Loucy (cell line): ENCODE measurements at regions not wholly inside any gene's neighbourhood (a gene's known extent, or its start where the extent isn't known, plus 50 kb on each side); places are given as distances from the start of the nearest gene placed in this dataset.

Experiments used
- H2AFZ ChIP-seq: fragments of 200-600 bp; sonication (generic); 2 replicates; pipeline ENCODE4 v1.6.0; 2016; ENCODE audit warnings: antibody characterized with exemption, mild to moderate bottlenecking, low read length, moderate library complexity
- H3F3A ChIP-seq: fragments of 200-600 bp; 2 replicates; pipeline ENCODE4 v1.6.0; 2016; ENCODE audit warnings: antibody characterized with exemption, low read depth, mild to moderate bottlenecking
- H3K27me3 ChIP-seq: fragments of 200-600 bp; sonication (generic); 2 replicates; pipeline ENCODE4 v1.6.1; 2014; ENCODE audit warnings: low read length, mild to moderate bottlenecking; ENCODE audit not compliant: insufficient read depth, poor library complexity, severe bottlenecking
- H3K36me3 ChIP-seq: fragments of 200-600 bp; sonication (generic); 2 replicates; pipeline ENCODE4 v1.6.1; 2016; ENCODE audit warnings: low read length; ENCODE audit not compliant: insufficient read depth
- H3K4me1 ChIP-seq: fragments of 200-600 bp; sonication (generic); 2 replicates; pipeline ENCODE4 v1.5.1; 2014; ENCODE audit warnings: low read length, mild to moderate bottlenecking; ENCODE audit not compliant: insufficient read depth, poor library complexity, severe bottlenecking
- H3K4me2 ChIP-seq: fragments of 200-600 bp; sonication (generic); 2 replicates; pipeline ENCODE4 v1.6.0; 2014; ENCODE audit warnings: antibody characterized with exemption, low read length, low read depth, mild to moderate bottlenecking; ENCODE audit not compliant: poor library complexity, severe bottlenecking
- H3K4me3 ChIP-seq: fragments of 200-600 bp; sonication (generic); 2 replicates; pipeline ENCODE4 v1.5.1; 2014; ENCODE audit warnings: low read length, mild to moderate bottlenecking, mixed read lengths; ENCODE audit not compliant: poor library complexity, severe bottlenecking
- H3K79me2 ChIP-seq: fragments of 200-600 bp; sonication (generic); 2 replicates; pipeline ENCODE4 v1.6.1; 2014; ENCODE audit warnings: low read length; ENCODE audit not compliant: insufficient read depth
- H3K9ac ChIP-seq: fragments of 200-600 bp; sonication (generic); 2 replicates; pipeline ENCODE4 v1.6.0; 2014; ENCODE audit warnings: mild to moderate bottlenecking, low read depth, low read length, moderate library complexity; ENCODE audit not compliant: poor library complexity, severe bottlenecking
- H3K9me2 ChIP-seq: fragments of 200-600 bp; sonication (generic); replicated peaks from 2 replicates; pipeline ENCODE4 v1.6.1; 2016; ENCODE audit warnings: low read depth, low read length, mixed read lengths
- H3K9me3 ChIP-seq: fragments of 200-600 bp; sonication (generic); 2 replicates; pipeline ENCODE4 v1.6.1; 2014; ENCODE audit warnings: mild to moderate bottlenecking, antibody characterized with exemption, low read length, low read depth; ENCODE audit not compliant: insufficient read depth
- H4K20me1 ChIP-seq: fragments of 200-600 bp; sonication (generic); 2 replicates; pipeline ENCODE4 v1.6.0; 2014; ENCODE audit warnings: antibody characterized with exemption, low read length, mild to moderate bottlenecking; ENCODE audit not compliant: insufficient read depth, poor library complexity, severe bottlenecking
- CTCF ChIP-seq: fragments of 200-600 bp; sonication (generic); conservative IDR thresholded peaks from 2 replicates; pipeline ENCODE4 v1.5.1; 2014; ENCODE audit warnings: mild to moderate bottlenecking, antibody characterized with exemption, low read length
- EZH2phosphoT487 ChIP-seq: fragments of 200-600 bp; IDR thresholded peaks from 2 replicates; pipeline ENCODE4 v1.6.1; 2018; ENCODE audit warnings: antibody characterized with exemption, mild to moderate bottlenecking, moderate library complexity, borderline replicate concordance

GRCh38 chr6:120873125-120873865 lies 461.0 kb downstream of the TBC1D32 start:
- H2AFZ ChIP-seq = no peak overlapping the region
- TF ChIP-seq EZH2phosphoT487 = no peak
- no peak overlapping the region for H3K4me3 ChIP-seq
- H3K4me1 ChIP-seq = no peaks in the 10 kb centered on the region
- H3K79me2 ChIP-seq = no peaks in the 10 kb centered on the region
- no peak overlapping the region for H3K9ac ChIP-seq
- no peaks in the 10 kb centered on the region for H3K27me3 ChIP-seq
- no peaks in the 10 kb centered on the region for H3K9me2 ChIP-seq
- no peaks in the 10 kb centered on the region for H3F3A ChIP-seq
- no peaks in the 10 kb centered on the region for H4K20me1 ChIP-seq
- H3K4me2 ChIP-seq = no peak overlapping the region
- no peaks in the 10 kb centered on the region; the same call in 1 of the 2 replicates for H3K9me3 ChIP-seq
- no peaks in the 10 kb centered on the region for H3K36me3 ChIP-seq

GRCh38 chr6:120872262-120872578 lies 462.1 kb downstream of the TBC1D32 start:
- Histone ChIP-seq H3K4me3 (no peak overlapping the region), H3F3A (no peaks in the 10 kb centered on the region), H3K9ac (no peak overlapping the region), H3K36me3 (no peaks in the 10 kb centered on the region), H3K9me3 (no peaks in the 10 kb centered on the region; the same call in 1 of the 2 replicates), H4K20me1 (no peaks in the 10 kb centered on the region), H2AFZ (no peak overlapping the region), H3K9me2 (no peaks in the 10 kb centered on the region), H3K27me3 (no peaks in the 10 kb centered on the region), H3K4me1 (no peaks in the 10 kb centered on the region), H3K4me2 (no peak overlapping the region), H3K79me2 (no peaks in the 10 kb centered on the region)
- no peak for TF ChIP-seq EZH2phosphoT487
- TF ChIP-seq CTCF = no peak

DNA sequence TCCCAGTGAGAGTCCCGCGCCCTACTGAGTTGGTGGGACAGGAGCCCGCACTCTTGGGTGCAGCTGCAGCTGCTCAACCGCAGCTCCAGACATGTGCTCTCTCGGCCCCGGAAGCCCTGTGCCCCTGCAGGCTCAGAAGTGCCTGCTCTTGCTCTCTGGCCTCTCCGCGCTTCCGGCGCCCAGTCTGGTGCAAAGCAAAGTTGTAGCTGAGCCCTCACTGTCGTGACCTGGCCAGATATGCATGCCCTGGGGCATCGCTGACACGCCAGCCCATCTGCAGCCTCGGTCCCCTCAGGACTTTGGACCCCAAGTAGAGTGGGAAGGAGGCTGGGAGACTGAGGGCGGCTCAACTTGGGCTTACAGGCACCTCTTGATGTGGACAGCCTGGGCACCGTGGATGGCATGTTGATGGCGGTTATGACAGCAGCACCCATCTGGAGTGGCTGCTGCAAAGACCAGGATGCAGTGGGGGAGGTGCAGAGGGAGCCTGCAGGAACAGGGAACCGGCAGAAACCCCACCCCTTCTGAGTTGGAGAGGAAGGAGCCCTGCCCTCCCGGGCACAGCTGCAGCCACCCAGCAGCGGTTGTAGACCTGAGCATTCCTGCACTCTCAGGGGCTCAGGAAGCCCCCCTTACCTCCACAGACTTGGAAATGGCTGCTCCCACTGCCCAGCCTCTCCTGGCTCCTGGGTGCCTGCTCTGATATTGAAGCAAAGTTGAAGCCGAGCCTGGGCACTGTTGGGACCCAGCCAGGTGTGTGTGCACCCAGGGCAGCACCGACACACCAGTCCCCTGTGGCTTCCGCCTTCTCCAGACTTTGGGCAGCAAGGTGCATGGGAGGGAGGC lies 462.6 kb downstream of the TBC1D32 start:
- TF ChIP-seq CTCF (no peak), EZH2phosphoT487 (no peak)
- Histone ChIP-seq H3K36me3 (no peaks in the 10 kb centered on the region), H2AFZ (no peak overlapping the region), H4K20me1 (no peaks in the 10 kb centered on the region), H3F3A (no peaks in the 10 kb centered on the region), H3K4me3 (no peak overlapping the region), H3K9me2 (no peaks in the 10 kb centered on the region; the same call in 1 of the 2 replicates), H3K79me2 (no peaks in the 10 kb centered on the region), H3K27me3 (no peaks in the 10 kb centered on the region), H3K4me2 (no peak overlapping the region), H3K4me1 (no peaks in the 10 kb centered on the region), H3K9ac (no peak overlapping the region), H3K9me3 (no peaks in the 10 kb centered on the region; the same call in 1 of the 2 replicates)
